ENCODE measurements at regions not wholly inside any gene's neighbourhood (a gene's known extent, or its start where the extent isn't known, plus 50 kb on each side); places are given as distances from the start of the nearest gene placed in this dataset.

GRCh38 chr14:84961637-84962036 lies 568.3 kb upstream of the FLRT2 start:
- H3K27ac Mint-ChIP-seq = peak overlapping the region; percentile 15; the same call in 1 of the 2 replicates
- DNase-seq (ENCODE audit: low spot score) = no peak
- peaks cover 18% of the 10 kb centered on the region for H3K36me3 Mint-ChIP-seq

DNA sequence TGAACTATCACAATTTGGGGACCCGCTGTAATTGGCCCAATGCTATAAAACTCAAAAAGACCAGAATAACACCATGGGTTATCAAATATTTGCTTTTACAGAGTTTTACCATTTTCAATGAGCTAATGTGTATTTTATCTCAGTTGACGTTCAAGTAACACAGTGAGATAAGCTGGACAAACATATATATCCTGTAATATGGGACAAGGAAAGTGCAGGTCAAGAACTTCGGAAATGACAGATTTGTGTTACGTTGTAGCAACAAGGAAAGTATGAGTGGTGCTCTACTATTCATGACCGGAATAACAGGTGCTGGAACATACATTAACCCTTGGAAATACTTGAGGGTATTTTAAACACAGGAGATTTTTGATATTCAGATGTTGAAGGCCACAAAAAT lies 566.4 kb upstream of the FLRT2 start:
- ChIA-PET CTCF (no interaction called here), POLR2A (no interaction called here)
- no peak overlapping the region for H3K4me3 Mint-ChIP-seq
- ATAC-seq (no peak), DNase-seq (ENCODE audit: low spot score) (no peak)
- peaks cover 13% of the 10 kb centered on the region for H3K9me3 Mint-ChIP-seq
- no peak overlapping the region for H3K27ac Mint-ChIP-seq
- no peaks in the 10 kb centered on the region; the same call in 1 of the 2 replicates for H3K27me3 Mint-ChIP-seq (ENCODE audit: low read depth)
- H3K4me1 Mint-ChIP-seq = peaks cover 27% of the 10 kb centered on the region
- H3K36me3 Mint-ChIP-seq = peaks cover 13% of the 10 kb centered on the region
- no peak for TF ChIP-seq ZBTB43 (CRISPR knock-in tag; IDR thresholded peaks at IDR 0.05)
- no peak for TF ChIP-seq ZNF425 (CRISPR knock-in tag; conservative IDR thresholded peaks at IDR 0.05)
- TF ChIP-seq USF2 (CRISPR knock-in tag; IDR thresholded peaks at IDR 0.05) = no peak

More at GRCh38 chr14:84961637-84962036, 568.3 kb upstream of the FLRT2 start:
- TF ChIP-seq TEAD1 (CRISPR knock-in tag; IDR thresholded peaks at IDR 0.05) (no peak), ZNF219 (CRISPR knock-in tag; IDR thresholded peaks at IDR 0.05; ENCODE audit: borderline replicate concordance) (no peak), ATF2 (CRISPR knock-in tag; IDR thresholded peaks at IDR 0.05; ENCODE audit: borderline replicate concordance, low read depth) (no peak), NFYB (CRISPR knock-in tag; conservative IDR thresholded peaks at IDR 0.05; ENCODE audit: low read depth) (no peak), JAZF1 (CRISPR knock-in tag; IDR thresholded peaks at IDR 0.05) (no peak), ZNF138 (CRISPR knock-in tag; conservative IDR thresholded peaks at IDR 0.05) (no peak), ZNF512 (CRISPR knock-in tag; IDR thresholded peaks at IDR 0.05; ENCODE audit: borderline replicate concordance) (no peak), IRF1 (CRISPR knock-in tag; IDR thresholded peaks at IDR 0.05) (no peak)
- TF ChIP-seq, protein P1, sequence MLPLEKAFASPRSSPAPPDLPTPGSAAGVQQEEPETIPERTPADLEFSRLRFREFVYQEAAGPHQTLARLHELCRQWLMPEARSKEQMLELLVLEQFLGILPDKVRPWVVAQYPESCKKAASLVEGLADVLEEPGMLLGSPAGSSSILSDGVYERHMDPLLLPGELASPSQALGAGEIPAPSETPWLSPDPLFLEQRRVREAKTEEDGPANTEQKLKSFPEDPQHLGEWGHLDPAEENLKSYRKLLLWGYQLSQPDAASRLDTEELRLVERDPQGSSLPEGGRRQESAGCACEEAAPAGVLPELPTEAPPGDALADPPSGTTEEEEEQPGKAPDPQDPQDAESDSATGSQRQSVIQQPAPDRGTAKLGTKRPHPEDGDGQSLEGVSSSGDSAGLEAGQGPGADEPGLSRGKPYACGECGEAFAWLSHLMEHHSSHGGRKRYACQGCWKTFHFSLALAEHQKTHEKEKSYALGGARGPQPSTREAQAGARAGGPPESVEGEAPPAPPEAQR (CRISPR knock-in tag; IDR thresholded peaks at IDR 0.05) = no peak
- TF ChIP-seq, protein P2, sequence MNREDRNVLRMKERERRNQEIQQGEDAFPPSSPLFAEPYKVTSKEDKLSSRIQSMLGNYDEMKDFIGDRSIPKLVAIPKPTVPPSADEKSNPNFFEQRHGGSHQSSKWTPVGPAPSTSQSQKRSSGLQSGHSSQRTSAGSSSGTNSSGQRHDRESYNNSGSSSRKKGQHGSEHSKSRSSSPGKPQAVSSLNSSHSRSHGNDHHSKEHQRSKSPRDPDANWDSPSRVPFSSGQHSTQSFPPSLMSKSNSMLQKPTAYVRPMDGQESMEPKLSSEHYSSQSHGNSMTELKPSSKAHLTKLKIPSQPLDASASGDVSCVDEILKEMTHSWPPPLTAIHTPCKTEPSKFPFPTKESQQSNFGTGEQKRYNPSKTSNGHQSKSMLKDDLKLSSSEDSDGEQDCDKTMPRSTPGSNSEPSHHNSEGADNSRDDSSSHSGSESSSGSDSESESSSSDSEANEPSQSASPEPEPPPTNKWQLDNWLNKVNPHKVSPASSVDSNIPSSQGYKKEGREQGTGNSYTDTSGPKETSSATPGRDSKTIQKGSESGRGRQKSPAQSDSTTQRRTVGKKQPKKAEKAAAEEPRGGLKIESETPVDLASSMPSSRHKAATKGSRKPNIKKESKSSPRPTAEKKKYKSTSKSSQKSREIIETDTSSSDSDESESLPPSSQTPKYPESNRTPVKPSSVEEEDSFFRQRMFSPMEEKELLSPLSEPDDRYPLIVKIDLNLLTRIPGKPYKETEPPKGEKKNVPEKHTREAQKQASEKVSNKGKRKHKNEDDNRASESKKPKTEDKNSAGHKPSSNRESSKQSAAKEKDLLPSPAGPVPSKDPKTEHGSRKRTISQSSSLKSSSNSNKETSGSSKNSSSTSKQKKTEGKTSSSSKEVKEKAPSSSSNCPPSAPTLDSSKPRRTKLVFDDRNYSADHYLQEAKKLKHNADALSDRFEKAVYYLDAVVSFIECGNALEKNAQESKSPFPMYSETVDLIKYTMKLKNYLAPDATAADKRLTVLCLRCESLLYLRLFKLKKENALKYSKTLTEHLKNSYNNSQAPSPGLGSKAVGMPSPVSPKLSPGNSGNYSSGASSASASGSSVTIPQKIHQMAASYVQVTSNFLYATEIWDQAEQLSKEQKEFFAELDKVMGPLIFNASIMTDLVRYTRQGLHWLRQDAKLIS (CRISPR knock-in tag; IDR thresholded peaks at IDR 0.05; ENCODE audit: borderline replicate concordance) = no peak
- H3K27me3 Mint-ChIP-seq (ENCODE audit: low read depth) = no peaks in the 10 kb centered on the region; the same call in 1 of the 2 replicates
- CTCF ChIA-PET = no interaction called here
- POLR2A ChIA-PET = no interaction called here
- H3K9me3 Mint-ChIP-seq = peaks cover 25% of the 10 kb centered on the region
- peaks cover 27% of the 10 kb centered on the region for H3K4me1 Mint-ChIP-seq
- ATAC-seq = no peak
- H3K4me3 Mint-ChIP-seq = no peak overlapping the region

Data from WTC11 (cell line).